ENCODE measurements at regions not wholly inside any gene's neighbourhood (a gene's known extent, or its start where the extent isn't known, plus 50 kb on each side); places are given as distances from the start of the nearest gene placed in this dataset.

DNA sequence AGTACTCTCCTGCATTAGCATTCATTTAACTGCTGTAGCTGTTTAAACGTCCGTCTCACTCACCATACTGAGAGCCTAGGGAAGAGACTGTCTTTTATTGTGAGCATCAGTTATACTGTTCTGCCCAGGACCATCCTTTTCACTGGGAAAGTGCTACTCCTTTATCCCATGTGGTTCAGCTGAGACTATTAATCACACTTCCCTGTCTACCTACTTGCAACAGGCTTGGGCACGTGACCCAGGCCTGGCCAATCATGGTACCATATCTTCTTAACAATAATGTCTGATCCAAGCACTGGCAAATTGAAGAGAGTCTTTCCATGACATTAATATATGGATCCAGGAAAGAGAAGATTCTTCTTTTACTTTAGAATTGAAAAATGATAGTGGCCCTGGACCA, 108.1 kb downstream of the TM2D1 start:
- H3K27ac ChIP-seq (ENCODE audit: low read depth, low read length, poor library complexity, severe bottlenecking), result no peak overlapping the region
- H3K36me3 ChIP-seq (ENCODE audit: insufficient read depth, low read length), result no peaks in the 10 kb centered on the region
- H3K4me3 ChIP-seq (ENCODE audit: low read depth, low read length, poor library complexity, severe bottlenecking), result no peak overlapping the region
- no peaks in the 10 kb centered on the region for H3K79me2 ChIP-seq (ENCODE audit: insufficient read depth, low read length)
- H3K4me2 ChIP-seq (ENCODE audit: low read length), result no peak overlapping the region
- H3K9me2 ChIP-seq (ENCODE audit: low read depth, low read length), result no peaks in the 10 kb centered on the region
- H4K20me1 ChIP-seq (ENCODE audit: insufficient read depth, low read length), result no peaks in the 10 kb centered on the region
- no peaks in the 10 kb centered on the region for H3F3A ChIP-seq (ENCODE audit: insufficient read depth, low read length)
- no peak overlapping the region for H2AFZ ChIP-seq (ENCODE audit: low read length)
- no peaks in the 10 kb centered on the region for H3K4me1 ChIP-seq (ENCODE audit: insufficient read depth, low read length, severe bottlenecking)
- no peak overlapping the region for H3K9ac ChIP-seq (ENCODE audit: low read length)
- H3K27me3 ChIP-seq (ENCODE audit: insufficient read depth, low read length), result 0 out of 2 replicates have a peak, but pooled peaks cover 3% of the 10 kb centered on the region
- H3K9me3 ChIP-seq (ENCODE audit: low read length), result no peaks in the 10 kb centered on the region
- no peak for TF ChIP-seq CTCF (IDR thresholded peaks at IDR 0.05; ENCODE audit: low read length)
- TF ChIP-seq EZH2 (IDR thresholded peaks at IDR 0.05; ENCODE audit: borderline replicate concordance, low read length), result no peak

DNA sequence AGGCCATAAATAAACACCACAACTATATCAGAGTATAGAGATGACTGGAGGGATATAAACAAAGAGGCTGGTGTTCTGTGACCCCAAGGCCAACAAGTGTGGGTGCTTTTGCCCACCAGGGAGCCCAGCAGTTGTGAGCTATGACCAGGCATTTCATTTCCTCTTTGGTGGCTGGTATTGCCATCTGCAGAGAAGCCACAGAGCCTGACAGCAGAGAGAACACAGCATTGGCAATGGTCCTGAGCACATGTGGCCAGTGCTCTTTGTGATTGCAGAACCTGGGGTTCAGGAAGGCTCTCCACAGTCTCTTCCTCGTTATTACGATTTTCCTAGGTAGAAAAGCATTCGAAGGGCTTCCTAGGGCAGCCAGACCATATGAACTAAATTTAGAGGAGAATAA, 112.3 kb downstream of the TM2D1 start:
- no peak overlapping the region for H3K27ac ChIP-seq (ENCODE audit: low read depth, low read length, poor library complexity, severe bottlenecking)
- H3K4me2 ChIP-seq (ENCODE audit: low read length), result no peak overlapping the region
- no peak overlapping the region for H3K4me3 ChIP-seq (ENCODE audit: low read depth, low read length, poor library complexity, severe bottlenecking)
- no peak overlapping the region for H2AFZ ChIP-seq (ENCODE audit: low read length)
- H3K9ac ChIP-seq (ENCODE audit: low read length), result no peak overlapping the region
- no peaks in the 10 kb centered on the region for H3K79me2 ChIP-seq (ENCODE audit: insufficient read depth, low read length)
- H4K20me1 ChIP-seq (ENCODE audit: insufficient read depth, low read length), result no peaks in the 10 kb centered on the region
- H3K4me1 ChIP-seq (ENCODE audit: insufficient read depth, low read length, severe bottlenecking), result no peaks in the 10 kb centered on the region
- no peaks in the 10 kb centered on the region for H3K9me2 ChIP-seq (ENCODE audit: low read depth, low read length)
- H3K27me3 ChIP-seq (ENCODE audit: insufficient read depth, low read length), result 0 out of 2 replicates have a peak, but pooled peaks cover 4% of the 10 kb centered on the region
- H3K36me3 ChIP-seq (ENCODE audit: insufficient read depth, low read length), result no peaks in the 10 kb centered on the region
- no peaks in the 10 kb centered on the region for H3K9me3 ChIP-seq (ENCODE audit: low read length)
- H3F3A ChIP-seq (ENCODE audit: insufficient read depth, low read length), result no peaks in the 10 kb centered on the region
- TF ChIP-seq EZH2 (IDR thresholded peaks at IDR 0.05; ENCODE audit: borderline replicate concordance, low read length) (no peak), CTCF (IDR thresholded peaks at IDR 0.05; ENCODE audit: low read length) (no peak)

DNA sequence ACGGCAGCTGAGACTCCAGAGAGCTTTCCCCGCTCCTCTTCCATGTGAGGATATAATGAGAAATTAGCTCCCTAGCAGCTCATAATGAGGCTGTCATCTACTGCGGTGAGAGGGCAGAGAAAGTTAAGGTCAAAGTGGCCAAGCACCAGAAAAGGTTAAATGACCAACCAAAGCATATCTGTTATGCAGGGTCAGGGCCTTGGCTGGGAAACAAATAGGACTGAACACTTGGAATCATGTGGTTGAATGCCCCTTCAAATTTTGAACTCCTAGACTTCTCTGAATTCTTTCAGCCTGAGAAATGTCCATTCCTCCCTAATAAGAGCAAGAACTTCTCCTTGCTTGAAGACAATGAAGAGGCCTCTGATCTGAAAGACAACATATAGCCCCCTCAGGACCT, 115.9 kb downstream of the TM2D1 start:
- TF ChIP-seq EZH2 (IDR thresholded peaks at IDR 0.05; ENCODE audit: borderline replicate concordance, low read length), result no peak
- TF ChIP-seq CTCF (IDR thresholded peaks at IDR 0.05; ENCODE audit: low read length), result no peak
- no peaks in the 10 kb centered on the region for H3K36me3 ChIP-seq (ENCODE audit: insufficient read depth, low read length)
- 0 out of 2 replicates have a peak, but pooled peaks cover 4% of the 10 kb centered on the region for H3K27me3 ChIP-seq (ENCODE audit: insufficient read depth, low read length)
- H3K4me2 ChIP-seq (ENCODE audit: low read length), result no peak overlapping the region
- no peak overlapping the region for H3K27ac ChIP-seq (ENCODE audit: low read depth, low read length, poor library complexity, severe bottlenecking)
- no peaks in the 10 kb centered on the region for H3F3A ChIP-seq (ENCODE audit: insufficient read depth, low read length)
- H3K9me3 ChIP-seq (ENCODE audit: low read length), result no peaks in the 10 kb centered on the region
- no peak overlapping the region for H2AFZ ChIP-seq (ENCODE audit: low read length)
- no peak overlapping the region for H3K4me3 ChIP-seq (ENCODE audit: low read depth, low read length, poor library complexity, severe bottlenecking)
- no peaks in the 10 kb centered on the region for H3K79me2 ChIP-seq (ENCODE audit: insufficient read depth, low read length)
- no peaks in the 10 kb centered on the region for H4K20me1 ChIP-seq (ENCODE audit: insufficient read depth, low read length)
- H3K4me1 ChIP-seq (ENCODE audit: insufficient read depth, low read length, severe bottlenecking), result no peaks in the 10 kb centered on the region
- no peaks in the 10 kb centered on the region for H3K9me2 ChIP-seq (ENCODE audit: low read depth, low read length)
- H3K9ac ChIP-seq (ENCODE audit: low read length), result no peak overlapping the region

Measured in OCI-LY1 (cell line).